GM12878 (cell line): ENCODE measurements at regions not wholly inside any gene's neighbourhood (a gene's known extent, or its start where the extent isn't known, plus 50 kb on each side); places are given as distances from the start of the nearest gene placed in this dataset.

ENCODE experiments used
- ATAC-seq: fragments of 200-7000 bp; cut with Tn5 transposase; 3 replicates; pipeline ENCODE4 v1.9.1; 2020; ENCODE audit warnings: mild to moderate bottlenecking, moderate library complexity
- BruUV-seq: library from RNA; stranded (reverse); fragments of 400-500 nt; replicated peaks from 2 replicates; lab custom pipeline; 2021; lab: Mats Ljungman, UMichigan
- CTCF ChIA-PET: fragments of 300-600 bp; sonication (Branson Sonifier 250); formaldehyde crosslinking; extraction: SDS; loops from one replicate; lab custom pipeline; 2021; ENCODE audit warnings: inconsistent platforms; lab: Yijun Ruan, JAX
- POLR2A ChIA-PET: fragments of 350-600 bp; formaldehyde crosslinking; extraction: SDS; loops from one replicate; lab custom pipeline; 2021; ENCODE audit warnings: inconsistent platforms; lab: Charles Lee
- RAD21 ChIA-PET: fragments of 300-600 bp; sonication (Branson Sonifier 250); formaldehyde crosslinking; loops from one replicate; lab custom pipeline; 2023; ENCODE audit warnings: antibody characterized with exemption; ENCODE audit not compliant: unreplicated experiment; lab: Charles Lee
- SMC1A ChIA-PET: fragments of 300-600 bp; sonication (Branson Sonifier 250); formaldehyde crosslinking; loops from one replicate; lab custom pipeline; 2023; ENCODE audit not compliant: unreplicated experiment, uncharacterized antibody; lab: Charles Lee
- DNase-seq: peaks from one replicate; pipeline ENCODE4 v3.0.0-alpha.2; 2011; ENCODE audit warnings: low read depth, low spot score
- FAIRE-seq: peaks from 3 replicates; lab custom pipeline; 2011; peaks lifted over from hg19 to GRCh38; lab: Jason Lieb, UNC
- H2AFZ ChIP-seq: 2 replicates; pipeline ENCODE4 v1.6.0; 2011; ENCODE audit warnings: low read depth, low read length, control low read depth; ENCODE audit not compliant: control insufficient read depth
- H3K27ac ChIP-seq: 2 replicates; pipeline ENCODE4 v1.5.1; 2011; ENCODE audit warnings: control low read depth; ENCODE audit not compliant: control insufficient read depth, insufficient read depth
- H3K27me3 ChIP-seq, 2 experiments: replicated peaks in 1 of 2; 2 replicates each; pipeline versions ENCODE4 v1.6.0 to v1.6.1; 2011; ENCODE audit warnings: low read length in 1 of 2; ENCODE audit not compliant: control insufficient read depth in 2 of 2, insufficient read depth in 2 of 2
- H3K36me3 ChIP-seq, 2 experiments: 2 replicates each; pipeline ENCODE4 v1.5.1; 2011; ENCODE audit warnings: low read length in 1 of 2; ENCODE audit not compliant: control insufficient read depth in 2 of 2, insufficient read depth in 2 of 2
- H3K4me1 ChIP-seq: 2 replicates; pipeline ENCODE4 v1.6.1; 2011; ENCODE audit warnings: mild to moderate bottlenecking, low read length, moderate library complexity, mixed read lengths; ENCODE audit not compliant: control insufficient read depth, insufficient read depth
- H3K4me2 ChIP-seq: 2 replicates; pipeline ENCODE4 v1.6.0; 2011; ENCODE audit warnings: control low read depth; ENCODE audit not compliant: control insufficient read depth, insufficient read depth
- H3K4me3 ChIP-seq: fragments of 200-600 bp; sonication (generic); 2 replicates; pipeline ENCODE4 v1.5.1; 2016
- H3K79me2 ChIP-seq: 2 replicates; pipeline ENCODE4 v1.6.0; 2011; ENCODE audit warnings: low read length; ENCODE audit not compliant: control insufficient read depth, insufficient read depth
- H3K9ac ChIP-seq: 2 replicates; pipeline ENCODE4 v1.8.0; 2011; ENCODE audit warnings: low read length, control low read depth, mixed read lengths; ENCODE audit not compliant: control insufficient read depth, insufficient read depth
- H3K9me3 ChIP-seq: replicated peaks from 3 replicates; pipeline ENCODE4 v1.5.1; 2011; ENCODE audit warnings: mild to moderate bottlenecking, low read length; ENCODE audit not compliant: control insufficient read depth, insufficient read depth
- H4K20me1 ChIP-seq: 2 replicates; pipeline ENCODE4 v1.6.0; 2011; ENCODE audit not compliant: control insufficient read depth, insufficient read depth
- CBFB ChIP-seq: IDR thresholded peaks from 2 replicates; pipeline ENCODE4 v1.6.1; 2016; ENCODE audit warnings: antibody characterized with exemption, low read depth
- CREB1 ChIP-seq: IDR thresholded peaks from 2 replicates; pipeline ENCODE4 v1.6.1; 2012; ENCODE audit warnings: low read depth, mild to moderate bottlenecking, inconsistent platforms
- IKZF2 ChIP-seq, 2 experiments: fragments of 450-650 bp; IDR thresholded peaks; 2 replicates each; pipeline ENCODE4 v1.6.1; 2017; ENCODE audit warnings: mild to moderate bottlenecking in 2 of 2, moderate library complexity in 2 of 2
- KLF5 ChIP-seq: fragments of 450-650 bp; IDR thresholded peaks from 2 replicates; pipeline ENCODE4 v1.6.1; 2014; ENCODE audit warnings: mild to moderate bottlenecking; ENCODE audit not compliant: partially characterized antibody
- LARP7 ChIP-seq: fragments of 450-650 bp; IDR thresholded peaks from 2 replicates; pipeline ENCODE4 v1.6.1; 2017; ENCODE audit warnings: mild to moderate bottlenecking
- RCOR1 ChIP-seq: conservative IDR thresholded peaks from 2 replicates; pipeline ENCODE4 v1.6.1; 2012; ENCODE audit warnings: low read depth, low read length, improper control_type of control experiment
- SIN3A ChIP-seq: IDR thresholded peaks from 2 replicates; pipeline ENCODE4 v1.6.1; 2012; ENCODE audit warnings: low read depth, low read length, improper control_type of control experiment
- SMARCA5 ChIP-seq: fragments of 450-650 bp; IDR thresholded peaks from 2 replicates; pipeline ENCODE4 v1.6.1; 2017; ENCODE audit warnings: mild to moderate bottlenecking
- SMC3 ChIP-seq: IDR thresholded peaks from 2 replicates; pipeline ENCODE4 v1.6.1; 2011; ENCODE audit warnings: low read length, improper control_type of control experiment, borderline replicate concordance
- SP1 ChIP-seq: IDR thresholded peaks from one replicate; pipeline ENCODE4 v1.6.1; 2011; ENCODE audit warnings: low read depth, low read length
- TCF7 ChIP-seq: IDR thresholded peaks from 2 replicates; pipeline ENCODE4 v1.6.1; 2014; ENCODE audit warnings: antibody characterized with exemption, borderline replicate concordance
- YBX1 ChIP-seq: fragments of 450-650 bp; IDR thresholded peaks from 2 replicates; pipeline ENCODE4 v1.6.1; 2016; ENCODE audit warnings: antibody characterized with exemption
- ZSCAN29 ChIP-seq: fragments of 450-650 bp; IDR thresholded peaks from 2 replicates; pipeline ENCODE4 v1.6.1; 2017; ENCODE audit warnings: mild to moderate bottlenecking, moderate library complexity
- ZZZ3 ChIP-seq: IDR thresholded peaks from 2 replicates; pipeline ENCODE4 v1.6.1; 2011; ENCODE audit warnings: low read depth; ENCODE audit not compliant: control insufficient read depth, insufficient read length
- WGBS: methylation state at CpG from one replicate; pipeline ENCODE4 v1.1.6; 2016; ENCODE audit warnings: low lambda C conversion rate; ENCODE audit not compliant: insufficient replicate concordance, insufficient coverage; ENCODE audit errors: missing lambda C conversion rate; 5-methylcytosine and 5-hydroxymethylcytosine counted together
- in situ Hi-C: fragments of 300-500 bp; cut with MboI; formaldehyde crosslinking; loops from 9 replicates; pipeline ENCODE4 v1.14.3; 2018; ENCODE audit warnings: mixed read lengths
- intact Hi-C: fragments of 100-400 bp; cut with micrococcal nuclease; formaldehyde crosslinking; loops from one replicate; pipeline ENCODE4 v1.14.2; 2022; ENCODE audit not compliant: unreplicated experiment
- TF ChIP-seq, protein P1 (sequence below): fragments of 450-650 bp; IDR thresholded peaks from 2 replicates; pipeline ENCODE4 v1.6.1; 2016; ENCODE audit warnings: mild to moderate bottlenecking, moderate library complexity, borderline replicate concordance
- TF ChIP-seq, protein P2 (sequence below): IDR thresholded peaks from 2 replicates; pipeline ENCODE4 v1.6.1; 2012; ENCODE audit warnings: low read depth, low read length, improper control_type of control experiment

DNA sequence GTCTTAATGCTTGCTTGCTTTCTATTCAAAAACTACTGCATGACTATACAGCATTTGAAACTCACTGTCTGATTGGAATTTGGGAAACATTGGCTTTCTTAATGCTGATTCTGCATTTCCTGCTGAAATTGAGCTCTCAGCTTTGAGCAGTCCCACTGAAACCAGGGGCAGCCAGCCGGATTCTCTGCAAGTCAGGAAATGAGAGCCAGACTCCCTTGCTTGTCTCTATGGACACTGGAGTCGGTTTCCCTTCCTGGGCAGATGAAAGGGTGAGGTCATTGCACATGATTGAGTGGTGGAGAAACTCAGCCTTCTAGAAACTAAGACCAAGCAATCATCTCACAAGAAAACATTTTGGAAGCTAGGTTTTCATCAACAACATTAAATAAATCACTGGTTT is 119.7 kb upstream of the SPATA31C2 start:
- no peak for ATAC-seq
- no peak overlapping the region for H3K4me2 ChIP-seq
- RAD21 ChIA-PET = no interaction called here

DNA sequence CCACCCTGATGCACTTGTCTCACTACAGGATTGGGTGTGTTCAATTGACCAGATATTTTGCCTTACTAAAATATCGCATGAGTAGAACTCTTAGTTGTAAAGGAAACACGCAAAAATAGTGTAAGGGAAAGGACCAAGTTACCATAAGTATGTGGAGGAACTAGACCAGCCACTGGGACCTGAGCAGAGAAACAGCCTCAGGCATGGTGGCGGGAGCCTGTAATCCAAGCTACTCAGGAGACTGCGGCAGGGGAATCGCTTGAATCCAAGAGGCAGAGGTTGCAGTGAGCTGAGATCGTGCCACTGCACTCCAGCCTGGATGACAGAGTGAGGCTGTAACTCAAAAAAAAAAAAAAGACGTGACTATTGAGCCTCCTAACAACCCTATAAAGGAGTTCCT is 117.9 kb upstream of the SPATA31C2 start:
- SMC1A ChIA-PET = no interaction called here
- intact Hi-C loops = no loop called here
- in situ Hi-C loops = no loop called here
- Histone ChIP-seq H4K20me1 (no peaks in the 10 kb centered on the region), H3K4me1 (no peaks in the 10 kb centered on the region), H3K79me2 (no peaks in the 10 kb centered on the region), H3K27me3 (no peaks in the 10 kb centered on the region), H3K4me2 (no peak overlapping the region), H3K9ac (no peak overlapping the region), H3K36me3 (no peaks in the 10 kb centered on the region), H2AFZ (no peak overlapping the region), H3K27ac (no peak overlapping the region), H3K9me3 (peaks cover 2% of the 10 kb centered on the region; the same call in 1 of the 3 replicates), H3K4me3 (no peak overlapping the region)
- RAD21 ChIA-PET = no interaction called here
- DNase-seq (no peak), ATAC-seq (no peak), FAIRE-seq (no peak)
- BruUV-seq = no TSS peak
- 24% methylated on average over 7 of the region's 7 CpGs for WGBS
- POLR2A ChIA-PET = no interaction called here
- CTCF ChIA-PET = interaction anchor here (0.6 to 0.9 kb wide), 2 partner anchors 28 to 1513 kb away, joined by 3 to 4 read pairs; no protein-coding TSS in a partner anchor
- no peak for TF ChIP-seq LARP7
- TF ChIP-seq RCOR1 = no peak
- TF ChIP-seq TCF7 = no peak
- TF ChIP-seq SMARCA5 = no peak
- TF ChIP-seq ZSCAN29 = no peak
- no peak for TF ChIP-seq YBX1
- TF ChIP-seq KLF5 = no peak
- no peak for TF ChIP-seq SMC3
- TF ChIP-seq ZZZ3 = no peak
- TF ChIP-seq IKZF2 (IDR thresholded peaks at IDR 0.05) = no peak
- TF ChIP-seq, protein P1, sequence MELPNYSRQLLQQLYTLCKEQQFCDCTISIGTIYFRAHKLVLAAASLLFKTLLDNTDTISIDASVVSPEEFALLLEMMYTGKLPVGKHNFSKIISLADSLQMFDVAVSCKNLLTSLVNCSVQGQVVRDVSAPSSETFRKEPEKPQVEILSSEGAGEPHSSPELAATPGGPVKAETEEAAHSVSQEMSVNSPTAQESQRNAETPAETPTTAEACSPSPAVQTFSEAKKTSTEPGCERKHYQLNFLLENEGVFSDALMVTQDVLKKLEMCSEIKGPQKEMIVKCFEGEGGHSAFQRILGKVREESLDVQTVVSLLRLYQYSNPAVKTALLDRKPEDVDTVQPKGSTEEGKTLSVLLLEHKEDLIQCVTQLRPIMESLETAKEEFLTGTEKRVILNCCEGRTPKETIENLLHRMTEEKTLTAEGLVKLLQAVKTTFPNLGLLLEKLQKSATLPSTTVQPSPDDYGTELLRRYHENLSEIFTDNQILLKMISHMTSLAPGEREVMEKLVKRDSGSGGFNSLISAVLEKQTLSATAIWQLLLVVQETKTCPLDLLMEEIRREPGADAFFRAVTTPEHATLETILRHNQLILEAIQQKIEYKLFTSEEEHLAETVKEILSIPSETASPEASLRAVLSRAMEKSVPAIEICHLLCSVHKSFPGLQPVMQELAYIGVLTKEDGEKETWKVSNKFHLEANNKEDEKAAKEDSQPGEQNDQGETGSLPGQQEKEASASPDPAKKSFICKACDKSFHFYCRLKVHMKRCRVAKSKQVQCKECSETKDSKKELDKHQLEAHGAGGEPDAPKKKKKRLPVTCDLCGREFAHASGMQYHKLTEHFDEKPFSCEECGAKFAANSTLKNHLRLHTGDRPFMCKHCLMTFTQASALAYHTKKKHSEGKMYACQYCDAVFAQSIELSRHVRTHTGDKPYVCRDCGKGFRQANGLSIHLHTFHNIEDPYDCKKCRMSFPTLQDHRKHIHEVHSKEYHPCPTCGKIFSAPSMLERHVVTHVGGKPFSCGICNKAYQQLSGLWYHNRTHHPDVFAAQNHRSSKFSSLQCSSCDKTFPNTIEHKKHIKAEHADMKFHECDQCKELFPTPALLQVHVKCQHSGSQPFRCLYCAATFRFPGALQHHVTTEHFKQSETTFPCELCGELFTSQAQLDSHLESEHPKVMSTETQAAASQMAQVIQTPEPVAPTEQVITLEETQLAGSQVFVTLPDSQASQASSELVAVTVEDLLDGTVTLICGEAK = no peak
- TF ChIP-seq SP1 = no peak

More for the DNA sequence above, 119.7 kb upstream of the SPATA31C2 start:
- POLR2A ChIA-PET = no interaction called here
- H3K27me3 ChIP-seq = no peaks in the 10 kb centered on the region
- H3K36me3 ChIP-seq = no peaks in the 10 kb centered on the region
- no peaks in the 10 kb centered on the region for H3K79me2 ChIP-seq
- H3K4me1 ChIP-seq = no peaks in the 10 kb centered on the region
- no peak overlapping the region for H3K9ac ChIP-seq
- no peak overlapping the region for H3K4me3 ChIP-seq
- H2AFZ ChIP-seq = no peak overlapping the region
- no peaks in the 10 kb centered on the region; the same call in 2 of the 3 replicates for H3K9me3 ChIP-seq
- intact Hi-C loops = no loop called here
- in situ Hi-C loops = no loop called here
- no peaks in the 10 kb centered on the region for H4K20me1 ChIP-seq
- SMC1A ChIA-PET = no interaction called here
- CTCF ChIA-PET = no interaction called here
- H3K27ac ChIP-seq = no peak overlapping the region
- whole genome bisulfite sequencing = 17% methylated on average over 2 of the region's 2 CpGs
- FAIRE-seq = no peak
- no peak for DNase-seq
- TF ChIP-seq SIN3A = no peak
- TF ChIP-seq CREB1 = no peak
- TF ChIP-seq CBFB = no peak
- TF ChIP-seq, protein P2, sequence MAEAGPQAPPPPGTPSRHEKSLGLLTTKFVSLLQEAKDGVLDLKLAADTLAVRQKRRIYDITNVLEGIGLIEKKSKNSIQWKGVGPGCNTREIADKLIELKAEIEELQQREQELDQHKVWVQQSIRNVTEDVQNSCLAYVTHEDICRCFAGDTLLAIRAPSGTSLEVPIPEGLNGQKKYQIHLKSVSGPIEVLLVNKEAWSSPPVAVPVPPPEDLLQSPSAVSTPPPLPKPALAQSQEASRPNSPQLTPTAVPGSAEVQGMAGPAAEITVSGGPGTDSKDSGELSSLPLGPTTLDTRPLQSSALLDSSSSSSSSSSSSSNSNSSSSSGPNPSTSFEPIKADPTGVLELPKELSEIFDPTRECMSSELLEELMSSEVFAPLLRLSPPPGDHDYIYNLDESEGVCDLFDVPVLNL = no peak
- TF ChIP-seq, all 136 proteins: peak for 0
- no TSS peak for BruUV-seq
